AML-193 (cell line): ENCODE measurements at regions not wholly inside any gene's neighbourhood (a gene's known extent, or its start where the extent isn't known, plus 50 kb on each side); places are given as distances from the start of the nearest gene placed in this dataset.
"Not testable (repeated sequence)": the region's sequence is repeated elsewhere in the genome, so short reads cannot be mapped to it uniquely, and the experiment has no call there.

ENCODE experiments used
- DNase-seq, 2 experiments: peaks; one replicate each; lab custom pipeline; 2025; lab: John Stamatoyannopoulos, UW

DNA sequence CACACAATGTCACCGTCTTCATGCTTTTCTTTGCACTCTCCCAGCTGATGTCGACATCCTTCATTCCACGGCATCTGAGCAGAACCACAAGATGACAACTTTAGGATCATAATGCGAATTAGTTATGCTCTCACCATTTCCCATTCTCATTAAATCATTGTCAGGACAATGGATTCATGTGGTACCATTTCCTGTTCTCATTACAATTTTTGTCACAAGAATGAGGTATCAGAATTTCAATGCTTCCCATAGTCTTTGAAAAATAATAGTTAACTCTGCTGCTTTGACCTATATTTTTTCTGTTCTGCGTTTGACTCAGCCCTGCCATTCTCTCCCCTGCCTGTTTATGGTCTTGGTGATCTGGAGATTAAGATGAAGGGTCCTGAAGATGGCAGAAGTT lies 175.7 kb upstream of the MDFIC2 start:
- no peak for DNase-seq

DNA sequence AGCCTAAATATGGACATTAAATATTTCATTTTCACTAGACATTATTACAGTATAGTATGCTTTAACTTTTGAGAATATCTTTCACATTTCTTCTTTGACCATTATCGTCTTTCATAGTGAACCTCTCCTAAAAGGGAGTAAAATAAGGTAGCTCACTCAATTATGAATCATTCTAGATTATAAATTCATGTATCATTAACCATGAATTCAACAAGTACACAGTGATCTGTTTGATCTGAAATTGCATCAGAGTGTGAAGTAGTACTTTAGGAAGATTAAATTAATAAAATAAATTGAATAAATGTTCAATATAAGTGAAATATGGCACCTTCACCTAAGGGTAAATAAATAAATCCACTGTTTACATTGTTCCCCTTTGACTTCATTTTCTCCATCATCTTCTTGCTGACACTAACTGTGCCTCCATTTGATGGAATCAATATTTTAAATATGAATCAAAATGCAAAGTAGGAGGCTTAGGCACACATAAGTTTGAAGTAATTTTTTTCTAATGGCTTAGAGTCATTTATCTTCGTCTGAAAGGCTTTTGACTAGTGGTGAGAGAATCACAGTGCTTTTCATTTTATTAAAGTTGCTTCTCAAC lies 174.1 kb upstream of the MDFIC2 start:
- no peak for DNase-seq

DNA sequence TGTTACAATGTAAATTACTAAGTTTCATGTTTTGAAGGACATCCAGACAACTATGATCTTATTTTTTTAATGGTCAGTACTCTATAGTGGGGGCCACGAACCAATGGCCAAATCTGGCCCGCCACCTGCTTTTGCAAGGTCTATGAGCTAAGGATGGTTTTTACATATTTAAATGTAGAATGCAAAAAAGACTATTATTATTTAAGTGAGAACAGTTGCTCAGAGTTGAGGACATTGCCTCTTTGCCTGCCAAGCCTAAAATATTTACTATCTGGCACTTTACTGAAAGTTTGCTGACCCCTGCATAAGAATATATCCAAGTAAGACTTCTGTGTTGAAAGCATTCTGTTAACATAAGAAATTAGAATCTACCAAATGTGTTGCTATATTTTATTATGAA lies 163.7 kb upstream of the MDFIC2 start:
- no peak for DNase-seq

DNA sequence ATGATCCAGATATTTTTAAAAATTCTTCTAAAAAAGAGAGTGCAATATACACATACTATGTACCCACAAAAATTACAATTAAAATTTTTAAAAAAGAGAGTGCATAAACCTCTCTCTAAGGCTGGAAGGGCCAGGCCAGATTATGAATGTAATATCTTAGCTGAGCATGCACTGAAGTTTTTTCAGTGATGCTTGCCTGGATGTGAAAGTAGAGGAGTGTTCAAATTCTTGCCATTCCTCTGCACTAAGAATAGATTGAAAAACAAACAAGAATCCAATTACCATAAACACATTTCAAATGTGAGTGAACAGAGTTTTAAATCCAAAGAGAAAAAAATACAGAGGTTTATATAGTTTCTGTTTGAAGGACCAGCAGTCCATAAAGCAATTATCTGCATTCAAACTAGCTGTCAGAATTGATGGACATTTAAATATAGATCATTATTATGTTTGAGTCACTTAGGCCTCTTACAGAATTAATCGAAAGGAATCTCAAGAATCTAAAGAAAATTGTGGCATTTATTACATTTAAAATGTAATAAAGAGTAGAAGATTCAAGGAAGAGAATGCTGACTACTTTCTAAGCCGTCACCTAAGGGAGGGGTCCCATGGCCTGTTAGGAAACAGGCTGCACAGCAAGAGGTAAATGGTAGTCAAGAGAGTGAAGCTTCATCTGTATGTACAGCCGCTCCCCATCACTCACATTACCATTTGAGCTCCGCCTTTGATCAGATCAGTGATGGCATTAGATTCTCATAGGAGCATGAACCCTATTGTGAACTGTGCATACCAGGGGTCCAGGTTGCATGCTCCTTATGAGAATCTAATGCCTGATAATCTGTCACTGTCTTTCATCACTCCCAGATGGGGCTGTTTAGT lies 159.3 kb upstream of the MDFIC2 start:
- no peak for DNase-seq

DNA sequence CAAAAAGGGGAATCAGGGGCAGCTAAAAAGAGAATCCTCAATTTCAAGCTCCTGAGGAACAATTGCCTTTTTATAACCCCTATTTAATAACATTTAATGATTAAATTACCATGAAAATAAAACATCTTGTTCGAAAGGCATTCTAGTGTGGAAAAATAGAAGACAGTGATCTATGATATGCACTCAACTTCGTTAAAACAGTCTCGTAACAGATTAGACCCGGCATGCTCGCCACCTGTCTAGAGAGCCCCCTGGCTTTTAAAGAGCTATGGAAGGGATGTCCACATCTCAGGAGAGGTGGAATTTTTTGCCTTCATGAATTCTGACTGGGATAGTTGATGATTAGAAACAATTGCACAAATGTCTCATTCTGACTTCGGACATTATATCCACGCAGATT lies 153.7 kb upstream of the MDFIC2 start:
- DNase-seq: no peak

DNA sequence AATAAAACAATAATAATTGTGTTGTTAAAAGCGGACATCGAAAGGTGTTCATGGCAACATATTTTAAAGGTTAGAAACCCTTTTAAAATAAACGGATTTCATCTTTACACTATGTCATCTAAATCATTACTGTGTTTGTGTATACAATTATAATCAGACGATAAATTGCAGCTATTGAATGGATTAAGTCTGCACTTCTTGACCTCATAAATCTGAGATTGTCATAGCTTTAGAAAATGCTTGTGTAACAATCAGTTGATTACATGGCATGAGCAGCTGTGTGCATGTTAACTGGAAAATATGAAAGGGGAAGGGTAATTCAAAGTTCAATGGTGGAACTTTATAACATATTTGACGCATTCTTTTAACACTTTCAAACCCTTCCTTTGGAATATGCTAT lies 152.4 kb upstream of the MDFIC2 start:
- no peak for DNase-seq

DNA sequence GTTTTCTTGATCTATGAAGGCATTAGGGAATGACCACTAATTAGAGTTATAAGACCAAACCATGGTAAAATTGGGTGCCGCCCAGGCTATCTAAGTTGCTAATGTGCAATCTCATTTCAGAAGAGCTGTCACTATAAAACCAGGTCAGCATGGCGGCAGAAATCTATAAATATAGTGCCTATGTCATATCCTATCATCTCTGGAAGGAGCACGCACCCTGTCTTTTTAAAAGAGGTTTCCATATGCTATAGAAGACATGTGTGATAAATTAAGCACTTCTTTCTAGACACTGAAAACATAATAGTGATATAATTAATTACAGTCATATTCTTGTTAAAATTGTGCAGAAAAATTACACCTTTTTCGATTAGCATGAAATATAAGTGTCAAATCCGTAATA lies 152.0 kb upstream of the MDFIC2 start:
- DNase-seq: no peak

DNA sequence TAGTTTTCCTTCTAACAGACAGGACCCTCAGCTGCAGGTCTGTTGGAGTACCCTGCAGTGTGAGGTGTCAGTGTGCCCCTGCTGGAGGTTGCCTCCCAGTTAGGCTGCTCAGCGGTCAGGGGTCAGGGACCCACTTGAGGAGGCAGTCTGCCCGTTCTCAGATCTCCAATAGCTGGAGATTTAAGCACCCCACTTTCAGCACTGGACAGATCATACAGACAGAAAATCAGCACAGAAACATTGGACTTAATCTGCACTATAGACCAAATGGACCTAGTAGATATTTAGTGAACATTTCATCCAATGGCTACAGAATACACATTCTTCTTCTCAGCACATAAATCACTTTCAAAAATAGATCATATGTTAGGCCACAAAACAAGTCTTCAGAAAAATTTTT lies 137.8 kb upstream of the MDFIC2 start:
- not testable (repeated sequence) for DNase-seq

DNA sequence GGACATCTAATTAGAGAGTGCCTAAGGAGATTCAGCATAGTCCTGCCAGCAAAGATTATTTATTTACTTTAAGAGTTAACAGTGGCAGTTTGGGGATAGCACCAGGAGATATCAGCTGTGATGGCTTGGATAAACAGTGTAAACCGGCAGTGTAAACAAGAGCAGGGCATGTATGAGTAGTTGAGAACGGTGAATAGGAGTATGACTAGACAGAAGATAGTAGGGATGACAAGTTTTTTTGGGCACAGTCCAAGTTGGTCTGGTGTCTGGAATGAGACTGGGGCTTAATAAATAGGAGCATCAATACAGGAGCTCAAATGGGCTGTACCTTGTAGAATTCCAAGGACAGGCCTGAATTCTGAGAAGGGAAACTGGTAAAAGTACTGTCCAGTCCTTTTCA lies 123.0 kb upstream of the MDFIC2 start:
- DNase-seq: not testable (repeated sequence)

DNA sequence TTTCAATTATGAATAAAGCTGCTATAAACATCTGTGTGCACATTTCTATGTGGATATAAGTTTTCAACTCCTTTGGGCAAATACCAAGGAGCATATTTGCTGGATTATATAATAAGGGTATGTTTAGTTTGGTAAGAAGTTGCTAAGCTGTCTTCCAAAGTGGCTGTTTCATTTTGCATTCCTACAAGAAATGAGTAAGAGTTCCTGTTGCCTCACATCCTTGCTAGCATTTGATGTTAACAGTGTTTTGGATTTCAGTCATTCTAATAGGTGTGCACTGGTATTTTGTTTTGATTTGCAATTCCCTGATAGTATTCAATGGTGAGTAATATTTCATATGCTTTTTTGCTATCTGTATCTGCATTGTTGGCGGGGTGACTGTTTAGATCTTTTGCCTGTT lies 120.7 kb upstream of the MDFIC2 start:
- no peak for DNase-seq

DNA sequence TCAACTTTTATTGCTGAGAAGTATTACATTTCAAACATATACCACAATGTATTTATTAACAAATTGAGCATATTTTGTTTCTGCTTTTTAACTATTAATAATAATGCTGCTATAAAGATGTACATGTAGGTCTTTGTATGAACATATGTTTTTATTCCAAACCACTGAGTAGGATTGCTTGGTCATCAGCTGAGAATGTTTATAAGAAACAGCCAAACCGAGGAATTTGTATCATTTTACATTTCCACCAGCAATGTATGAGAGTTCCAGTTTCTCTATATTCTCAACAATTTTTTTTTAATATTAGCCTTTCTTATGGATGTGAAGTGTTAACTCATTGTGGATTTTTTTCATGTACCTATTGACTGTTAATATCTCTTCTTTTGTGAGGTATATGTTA lies 119.5 kb upstream of the MDFIC2 start:
- DNase-seq: no peak

DNA sequence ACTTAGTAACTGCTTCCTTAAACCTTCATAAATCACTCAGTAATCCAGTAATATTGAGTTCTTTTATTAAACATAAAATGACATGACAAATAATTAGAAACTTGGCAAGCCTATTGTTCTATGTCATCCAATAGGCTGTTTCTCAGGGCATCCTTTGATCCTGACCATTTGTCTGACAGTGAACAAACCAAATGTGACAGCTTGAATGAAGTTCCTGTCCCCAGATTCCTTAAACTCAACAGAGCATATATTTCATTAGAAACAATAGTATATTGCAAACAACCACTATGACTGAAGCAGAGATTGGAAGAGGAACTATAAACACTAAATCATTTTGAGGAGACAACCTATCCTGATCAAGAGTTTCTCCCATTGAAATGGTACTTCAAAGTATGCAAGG lies 113.6 kb upstream of the MDFIC2 start:
- DNase-seq: no peak

DNA sequence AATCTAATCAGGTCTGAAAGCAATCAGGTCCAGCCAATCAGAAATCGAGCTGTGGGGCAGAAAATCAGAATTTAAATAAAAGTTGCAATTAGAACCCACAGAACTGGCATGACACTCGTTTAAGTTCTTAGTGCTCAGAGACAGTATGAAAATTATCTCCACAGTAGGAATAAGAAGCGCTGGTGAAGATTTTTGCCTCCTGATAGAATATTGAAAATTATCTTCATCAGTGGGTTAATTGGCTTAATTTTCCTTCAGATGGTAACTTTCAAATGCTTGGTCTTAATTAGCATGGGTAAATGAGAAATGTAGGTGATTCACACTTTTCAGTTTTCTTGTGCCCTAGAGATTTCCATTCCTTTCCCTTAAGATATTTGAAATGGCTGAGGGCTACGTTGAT lies 109.1 kb upstream of the MDFIC2 start:
- no peak for DNase-seq

DNA sequence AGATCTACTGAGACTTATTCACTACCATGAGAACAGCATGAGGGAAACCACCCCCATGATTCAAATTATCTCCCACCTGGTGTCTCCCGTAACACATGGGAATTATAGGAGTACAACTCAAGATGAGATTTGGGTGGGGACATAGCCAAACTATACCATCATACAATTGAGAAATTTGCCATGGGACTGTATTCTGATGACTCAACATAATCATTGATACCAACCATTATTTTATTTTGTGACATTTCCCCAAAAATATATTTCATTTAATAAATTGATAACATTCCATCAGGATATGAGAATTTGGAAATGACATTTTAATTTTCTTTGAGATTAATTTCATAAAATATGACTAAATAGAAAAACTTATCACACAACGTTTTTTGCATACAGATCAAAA lies 96.6 kb upstream of the MDFIC2 start:
- no peak for DNase-seq

DNA sequence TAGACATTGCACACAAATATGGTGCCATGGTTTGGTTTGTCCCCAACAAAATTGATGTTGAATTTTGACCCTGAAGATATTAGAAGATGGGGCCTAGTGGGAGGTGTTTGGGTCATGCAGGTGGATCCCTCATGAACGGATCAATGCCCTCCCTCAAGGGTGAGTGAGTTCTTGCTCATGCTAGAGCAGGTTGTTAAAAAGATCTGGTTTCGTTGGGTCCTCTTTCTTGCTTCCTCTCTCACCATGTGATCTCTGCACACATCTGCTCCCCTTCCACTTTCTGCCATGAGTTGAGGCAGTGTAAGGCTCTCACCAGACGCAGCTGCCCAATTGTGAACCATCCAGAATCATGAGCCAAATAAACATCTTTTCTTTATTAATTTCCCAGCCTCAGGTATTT lies 87.8 kb upstream of the MDFIC2 start:
- DNase-seq: no peak

DNA sequence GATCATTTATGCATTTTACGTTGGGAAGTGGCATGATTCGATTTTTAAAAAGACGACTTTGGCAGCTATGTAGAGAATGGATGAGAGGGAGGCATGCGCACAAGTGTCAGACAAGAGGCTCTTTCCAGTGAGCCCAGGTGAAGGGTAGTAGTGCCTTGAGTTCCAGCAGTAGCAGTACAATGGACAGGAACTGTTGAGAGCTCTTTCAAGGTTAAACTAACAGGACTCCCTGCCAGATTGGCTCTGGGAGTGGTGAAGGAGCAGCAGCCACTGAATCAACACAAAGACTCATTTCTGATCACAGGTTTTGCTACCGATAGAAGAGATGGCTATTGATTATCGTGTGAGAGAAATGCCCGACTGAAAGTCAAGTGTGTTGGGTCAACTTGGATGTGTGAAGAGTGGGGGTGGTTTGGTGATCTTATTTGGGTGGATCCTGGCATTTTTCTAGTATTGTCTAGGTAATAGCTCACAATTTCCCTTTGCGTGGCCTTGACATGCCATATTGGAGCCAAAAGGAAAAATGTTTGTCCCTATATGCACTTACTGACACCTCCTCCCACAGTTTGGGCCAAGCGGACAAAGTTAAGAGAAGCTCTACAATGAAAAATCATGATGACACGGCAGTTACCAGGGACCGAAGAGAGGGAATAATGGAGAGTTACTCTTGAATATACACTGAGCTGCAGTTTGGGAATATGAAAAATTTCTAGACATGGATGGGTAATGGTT lies 81.6 kb upstream of the MDFIC2 start:
- DNase-seq: no peak

DNA sequence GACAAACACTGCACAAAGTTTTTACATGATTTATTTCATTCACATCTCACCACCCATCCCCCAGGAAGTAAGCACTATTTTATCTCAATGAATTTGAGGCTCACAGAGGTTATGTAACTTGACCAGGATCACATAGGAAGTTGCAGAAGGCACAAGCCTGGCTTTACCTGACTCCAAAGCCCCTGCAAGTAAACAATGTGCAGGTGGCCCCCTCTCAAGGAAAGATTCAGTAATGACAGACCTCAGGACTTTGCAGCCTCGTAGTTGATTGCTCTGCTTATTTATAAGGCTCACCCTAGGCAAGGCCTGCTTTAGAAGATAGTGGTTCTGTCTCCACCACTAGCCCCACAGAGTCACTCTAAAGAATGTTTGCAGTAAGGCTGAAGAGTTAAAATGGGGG lies 79.8 kb upstream of the MDFIC2 start:
- DNase-seq: no peak

DNA sequence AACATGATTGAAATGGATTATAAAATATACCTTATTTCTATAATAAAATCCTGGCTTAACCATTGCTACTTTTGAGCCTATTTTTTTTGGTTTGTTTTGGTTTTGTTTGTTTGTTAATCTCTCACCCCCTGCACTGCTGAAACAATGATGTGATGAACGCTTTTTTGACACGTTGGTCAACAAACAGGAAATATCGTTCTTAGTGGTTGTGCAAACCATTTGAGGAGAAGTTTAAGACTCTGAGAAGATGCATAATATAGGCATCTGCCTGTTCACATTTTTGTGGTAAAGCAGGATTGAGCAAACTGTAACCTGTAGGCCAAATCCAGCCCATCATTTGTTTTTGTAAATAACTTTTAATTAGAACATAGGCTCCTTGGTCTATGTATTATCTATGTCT lies 75.5 kb upstream of the MDFIC2 start:
- no peak for DNase-seq

DNA sequence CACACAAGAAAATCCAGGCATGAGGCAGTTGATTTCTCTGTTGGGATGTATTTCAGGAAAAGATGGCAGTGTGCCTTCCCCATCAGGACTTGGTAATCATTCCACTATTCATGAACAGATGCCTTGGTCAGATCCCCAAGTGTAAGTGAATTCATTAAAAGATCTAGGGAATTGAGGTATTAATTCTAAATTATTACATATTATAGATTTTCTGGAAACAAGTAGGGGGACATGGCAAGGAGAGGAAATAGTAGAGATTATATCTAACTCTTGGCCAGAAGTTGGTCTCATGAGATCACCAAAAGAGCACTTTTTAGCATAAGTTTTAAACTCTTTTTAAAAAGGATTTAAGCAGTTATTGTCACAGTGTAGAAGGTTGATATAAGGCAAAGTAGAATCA lies 74.4 kb upstream of the MDFIC2 start:
- no peak for DNase-seq

DNA sequence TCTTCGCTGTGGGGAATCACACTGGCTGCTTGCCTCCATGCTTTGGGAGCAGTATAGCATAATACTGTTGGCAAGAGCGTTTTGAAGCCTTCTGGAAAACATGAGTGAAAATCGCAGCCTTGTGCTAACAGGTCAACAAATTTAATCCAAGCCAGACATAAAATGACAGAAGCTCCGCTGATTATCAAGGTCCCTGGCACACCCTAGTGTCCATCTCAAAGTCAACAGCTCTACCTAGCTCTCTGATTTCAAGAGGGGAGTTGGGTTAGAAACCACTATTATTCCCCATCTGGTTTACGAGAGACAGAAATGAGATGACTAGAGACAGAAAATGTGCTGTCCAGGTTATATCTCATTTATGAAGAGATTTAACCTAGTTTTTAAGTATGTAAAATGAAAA lies 73.6 kb upstream of the MDFIC2 start:
- DNase-seq: no peak

DNA sequence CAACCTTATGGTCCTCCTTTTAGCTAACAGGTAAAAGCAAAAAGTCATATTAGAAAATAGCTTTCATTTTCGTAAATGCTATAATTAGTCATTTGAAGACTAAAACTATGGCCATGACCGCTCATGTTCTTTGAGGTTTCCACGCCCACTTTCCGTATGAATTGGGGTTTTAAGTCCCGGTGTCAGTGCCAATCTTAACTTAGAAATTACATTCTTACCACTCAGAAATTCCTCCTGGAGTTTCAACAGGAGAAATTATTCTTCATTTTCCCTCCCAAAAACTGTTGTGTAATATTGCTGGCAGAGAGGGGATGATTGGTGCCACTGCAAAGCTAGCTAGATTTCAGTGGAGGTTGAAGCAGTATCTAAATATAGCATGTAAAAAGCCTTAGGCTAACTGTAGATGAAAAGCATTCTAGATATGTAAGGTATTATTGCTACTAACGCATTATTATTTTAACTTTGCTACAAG lies 71.0 kb upstream of the MDFIC2 start:
- DNase-seq: no peak

DNA sequence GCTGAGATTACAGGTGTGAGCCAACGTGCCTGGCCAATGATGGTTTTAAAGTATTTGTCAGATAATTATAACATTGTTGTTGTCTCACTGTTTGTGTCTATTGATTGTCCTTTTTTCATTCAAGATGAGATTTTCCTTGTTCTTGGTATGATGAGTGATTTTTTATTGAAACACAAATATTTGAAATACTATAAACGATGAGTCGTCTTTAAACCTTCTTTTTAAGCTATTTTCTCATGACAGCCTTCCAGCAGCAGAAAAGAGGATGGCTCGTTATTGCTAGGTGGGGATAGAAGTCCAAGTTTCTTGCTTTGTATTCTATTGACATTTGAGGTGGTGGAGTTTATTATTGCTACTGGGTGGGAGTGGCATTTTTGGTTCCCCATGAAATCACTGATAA lies 61.7 kb upstream of the MDFIC2 start:
- no peak for DNase-seq
